Lower lobe of right lung (tissue), 2 donors: ENCODE measurements at regions not wholly inside any gene's neighbourhood (a gene's known extent, or its start where the extent isn't known, plus 50 kb on each side); places are given as distances from the start of the nearest gene placed in this dataset.

Experiments
- ATAC-seq, 2 donors: fragments of 200-7000 bp; cut with Tn5 transposase; one replicate each; pipeline ENCODE4 v1.9.1; 2020 to 2022; ENCODE audit warnings: mild to moderate bottlenecking in 2 of 2, moderate library complexity in 2 of 2
- DNase-seq: peaks from one replicate; pipeline ENCODE4 v3.0.0-alpha.2; 2020
- H3K27ac ChIP-seq: fragments of 200-600 bp; one replicate; pipeline ENCODE4 v1.8.0; 2022
- H3K27me3 ChIP-seq: fragments of 200-600 bp; one replicate; pipeline ENCODE4 v1.8.0; 2022; ENCODE audit warnings: low read depth
- H3K36me3 ChIP-seq: fragments of 200-600 bp; one replicate; pipeline ENCODE4 v1.8.0; 2022; ENCODE audit warnings: mild to moderate bottlenecking
- H3K4me1 ChIP-seq: fragments of 200-600 bp; one replicate; pipeline ENCODE4 v1.8.0; 2022
- H3K4me3 ChIP-seq: fragments of 200-600 bp; one replicate; pipeline ENCODE4 v1.8.0; 2022; ENCODE audit warnings: mild to moderate bottlenecking
- H3K9me3 ChIP-seq: fragments of 200-600 bp; one replicate; pipeline ENCODE4 v1.8.0; 2022
- intact Hi-C: fragments of 100-400 bp; cut with DNase I; formaldehyde crosslinking; loops from one replicate; pipeline ENCODE4 v1.11.0; 2022
- TF ChIP-seq, protein P1 (sequence below): fragments of 200-600 bp; IDR thresholded peaks from one replicate; pipeline ENCODE4 v1.8.0; 2022; ENCODE audit warnings: antibody characterized with exemption, mild to moderate bottlenecking
- donor health status: DM: no; HTN: yes; CAD: no; lungs with severe emphysema.

DNA sequence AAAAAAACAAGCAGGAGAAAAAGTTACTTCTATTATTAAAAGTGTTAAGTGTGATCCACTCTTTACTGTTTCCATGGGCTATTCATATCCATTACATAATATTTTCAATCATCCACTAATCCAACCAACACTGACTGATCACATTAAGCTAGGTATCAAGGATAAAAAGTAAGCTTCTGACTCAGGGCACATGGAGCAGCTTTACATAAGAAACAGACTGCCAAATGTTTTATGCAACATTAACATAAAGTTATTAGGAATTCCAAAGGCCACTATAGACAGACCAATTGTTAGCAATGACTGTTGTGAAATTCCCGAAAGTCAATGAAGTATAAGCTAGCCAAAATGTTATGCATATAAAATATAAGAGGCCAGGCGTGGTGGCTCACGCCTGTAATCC, 277.6 kb downstream of the ZEB2 start:
- no peak overlapping the region for H3K4me3 ChIP-seq
- DNase-seq (no peak), ATAC-seq (no peak)
- H3K27ac ChIP-seq, result no peak overlapping the region
- no peaks in the 10 kb centered on the region for H3K4me1 ChIP-seq
- intact Hi-C loops, result no loop called here
- H3K27me3 ChIP-seq, result no peaks in the 10 kb centered on the region
- no peaks in the 10 kb centered on the region for H3K9me3 ChIP-seq
- TF ChIP-seq, protein P1, sequence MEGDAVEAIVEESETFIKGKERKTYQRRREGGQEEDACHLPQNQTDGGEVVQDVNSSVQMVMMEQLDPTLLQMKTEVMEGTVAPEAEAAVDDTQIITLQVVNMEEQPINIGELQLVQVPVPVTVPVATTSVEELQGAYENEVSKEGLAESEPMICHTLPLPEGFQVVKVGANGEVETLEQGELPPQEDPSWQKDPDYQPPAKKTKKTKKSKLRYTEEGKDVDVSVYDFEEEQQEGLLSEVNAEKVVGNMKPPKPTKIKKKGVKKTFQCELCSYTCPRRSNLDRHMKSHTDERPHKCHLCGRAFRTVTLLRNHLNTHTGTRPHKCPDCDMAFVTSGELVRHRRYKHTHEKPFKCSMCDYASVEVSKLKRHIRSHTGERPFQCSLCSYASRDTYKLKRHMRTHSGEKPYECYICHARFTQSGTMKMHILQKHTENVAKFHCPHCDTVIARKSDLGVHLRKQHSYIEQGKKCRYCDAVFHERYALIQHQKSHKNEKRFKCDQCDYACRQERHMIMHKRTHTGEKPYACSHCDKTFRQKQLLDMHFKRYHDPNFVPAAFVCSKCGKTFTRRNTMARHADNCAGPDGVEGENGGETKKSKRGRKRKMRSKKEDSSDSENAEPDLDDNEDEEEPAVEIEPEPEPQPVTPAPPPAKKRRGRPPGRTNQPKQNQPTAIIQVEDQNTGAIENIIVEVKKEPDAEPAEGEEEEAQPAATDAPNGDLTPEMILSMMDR, result no peak
- no peaks in the 10 kb centered on the region for H3K36me3 ChIP-seq

DNA sequence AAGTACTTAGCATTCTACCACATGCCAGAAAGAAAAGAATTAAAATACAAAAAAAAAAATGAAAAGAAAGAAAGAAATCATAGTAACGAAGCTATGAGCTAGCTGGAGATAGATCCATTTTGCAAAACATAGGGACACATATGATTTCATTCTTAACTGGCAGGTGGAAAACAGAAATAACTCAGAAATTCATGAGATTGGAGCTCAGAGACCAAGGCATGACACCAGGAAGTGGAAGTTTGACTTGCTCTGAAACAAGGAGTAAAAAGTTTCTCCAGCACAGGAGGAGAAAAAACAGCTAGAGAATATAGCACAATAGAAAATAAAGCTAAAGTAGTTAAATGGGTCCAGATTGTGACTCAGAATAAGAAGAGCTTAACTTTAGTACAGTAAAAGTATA, 278.1 kb downstream of the ZEB2 start:
- DNase-seq (no peak), ATAC-seq (no peak)
- intact Hi-C loops, result no loop called here
- Histone ChIP-seq H3K9me3 (no peaks in the 10 kb centered on the region), H3K27me3 (no peaks in the 10 kb centered on the region), H3K4me3 (no peak overlapping the region), H3K4me1 (no peaks in the 10 kb centered on the region), H3K36me3 (no peaks in the 10 kb centered on the region), H3K27ac (no peak overlapping the region)
- TF ChIP-seq, protein P1, result no peak

DNA sequence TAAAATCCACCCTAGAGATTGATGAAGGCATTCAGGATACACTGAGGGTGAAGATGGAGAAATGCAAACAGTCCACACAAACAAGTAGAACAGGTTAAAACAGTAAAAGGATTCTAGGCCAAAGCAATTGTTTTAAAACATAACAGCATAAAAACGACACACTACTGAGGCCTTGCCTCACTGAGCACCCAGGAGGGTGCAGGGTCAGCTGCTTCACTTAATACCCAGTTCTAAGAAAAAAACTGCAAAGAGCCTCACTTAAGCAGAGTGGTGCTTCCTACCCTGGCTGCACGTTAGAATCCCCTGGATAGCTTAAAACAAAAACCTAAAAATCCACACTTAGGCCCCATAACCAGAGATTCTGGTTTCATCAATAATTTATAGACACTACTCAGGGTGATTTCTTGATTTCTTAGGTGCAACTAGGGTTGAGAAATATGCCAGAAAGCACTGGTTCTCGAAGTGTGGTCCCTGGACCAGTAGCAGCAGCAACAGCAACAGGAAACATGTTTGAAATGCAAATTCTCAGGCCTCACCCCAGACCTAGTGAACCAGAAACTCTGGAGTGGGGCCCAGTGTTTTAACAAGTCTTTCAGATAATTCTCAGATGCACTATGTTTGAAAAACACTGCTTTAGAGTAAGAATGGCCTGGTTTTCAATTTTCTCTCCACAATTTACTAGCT, 279.1 kb downstream of the ZEB2 start:
- TF ChIP-seq, protein P1, result no peak
- Histone ChIP-seq H3K9me3 (no peaks in the 10 kb centered on the region), H3K36me3 (no peaks in the 10 kb centered on the region), H3K27me3 (no peaks in the 10 kb centered on the region), H3K27ac (no peak overlapping the region), H3K4me1 (no peaks in the 10 kb centered on the region), H3K4me3 (no peak overlapping the region)
- peak; percentile 23 to 45 for ATAC-seq
- intact Hi-C loops, result no loop called here
- no peak for DNase-seq

DNA sequence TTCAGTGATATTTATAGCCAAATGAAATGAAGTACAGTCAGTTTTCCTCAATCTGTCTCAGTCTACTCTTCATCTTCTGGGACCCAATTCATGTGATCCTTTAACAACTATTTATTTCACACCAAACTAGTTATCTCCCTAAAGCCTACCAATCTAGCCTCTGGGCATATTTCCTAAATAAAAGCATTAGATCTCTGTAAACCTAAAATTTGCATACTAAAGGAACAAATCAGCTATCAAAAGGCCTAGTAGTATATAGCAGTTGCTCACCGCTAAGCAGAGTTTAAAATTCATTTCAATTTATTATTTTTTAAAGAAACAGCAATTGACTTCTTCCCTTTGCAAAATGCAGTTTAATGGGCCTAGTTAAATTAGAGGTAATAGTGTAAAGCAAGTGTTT, 280.2 kb downstream of the ZEB2 start:
- H3K4me1 ChIP-seq, result no peaks in the 10 kb centered on the region
- no peak overlapping the region for H3K4me3 ChIP-seq
- H3K27me3 ChIP-seq, result no peaks in the 10 kb centered on the region
- TF ChIP-seq, protein P1, result no peak
- H3K36me3 ChIP-seq, result no peaks in the 10 kb centered on the region
- intact Hi-C loops, result no loop called here
- no peak for ATAC-seq
- H3K27ac ChIP-seq, result no peak overlapping the region
- no peak for DNase-seq
- no peaks in the 10 kb centered on the region for H3K9me3 ChIP-seq

DNA sequence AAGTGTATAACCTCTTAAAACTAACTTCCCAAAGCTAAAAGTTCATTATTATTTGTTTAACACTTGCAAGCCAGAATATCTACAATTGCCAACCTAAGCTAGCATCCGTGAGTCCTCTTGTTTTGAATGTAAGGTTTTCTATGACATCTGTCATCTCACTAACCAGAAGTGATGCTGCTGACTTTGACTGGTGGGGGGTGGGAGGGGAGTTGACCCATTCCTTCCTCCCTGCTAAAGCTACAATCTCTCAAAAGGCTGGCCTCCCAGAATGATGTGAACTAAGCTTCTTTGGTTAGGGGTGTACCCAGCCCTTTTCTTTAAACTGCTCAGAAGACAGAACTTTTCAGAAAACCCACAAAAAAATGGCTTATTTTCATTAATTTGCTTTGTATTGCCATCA, 280.6 kb downstream of the ZEB2 start:
- no peak overlapping the region for H3K27ac ChIP-seq
- H3K27me3 ChIP-seq, result no peaks in the 10 kb centered on the region
- H3K9me3 ChIP-seq, result no peaks in the 10 kb centered on the region
- no peaks in the 10 kb centered on the region for H3K4me1 ChIP-seq
- ATAC-seq (no peak), DNase-seq (no peak)
- TF ChIP-seq, protein P1, result no peak
- H3K36me3 ChIP-seq, result no peaks in the 10 kb centered on the region
- H3K4me3 ChIP-seq, result no peak overlapping the region
- intact Hi-C loops, result no loop called here
